BE2C (cell line): ENCODE measurements at regions not wholly inside any gene's neighbourhood (a gene's known extent, or its start where the extent isn't known, plus 50 kb on each side); places are given as distances from the start of the nearest gene placed in this dataset.

Source experiments
- DNase-seq: peaks from one replicate; pipeline ENCODE4 v3.0.0-alpha.2; 2020
- H3K27me3 ChIP-seq: fragments of 250-450 bp; sonication (Bioruptor Pico); 2 replicates; pipeline ENCODE4 v1.5.1; 2020; ENCODE audit warnings: mild to moderate bottlenecking
- H3K36me3 ChIP-seq: fragments of 250-450 bp; sonication (Bioruptor Pico); 2 replicates; pipeline ENCODE4 v1.5.1; 2020; ENCODE audit warnings: mild to moderate bottlenecking
- H3K4me1 ChIP-seq: fragments of 250-450 bp; sonication (Bioruptor Pico); 2 replicates; pipeline ENCODE4 v1.5.1; 2020
- H3K4me3 ChIP-seq: 2 replicates; pipeline ENCODE4 v1.5.1; 2011; ENCODE audit warnings: low read depth, low read length
- H3K9me3 ChIP-seq: fragments of 250-450 bp; sonication (Bioruptor Pico); 2 replicates; pipeline ENCODE4 v1.5.1; 2020
- CTCF ChIP-seq: IDR thresholded peaks from 2 replicates; pipeline ENCODE4 v1.5.1; 2012; ENCODE audit warnings: mild to moderate bottlenecking, low read depth, low read length

GRCh38 chr10:44824607-44825006 lies 86.5 kb upstream of the TMEM72 start:
- no peaks in the 10 kb centered on the region for H3K27me3 ChIP-seq
- H3K9me3 ChIP-seq = no peaks in the 10 kb centered on the region
- no peak for TF ChIP-seq CTCF
- H3K4me3 ChIP-seq = no peak overlapping the region
- no peak for DNase-seq
- H3K36me3 ChIP-seq = no peaks in the 10 kb centered on the region
- no peaks in the 10 kb centered on the region for H3K4me1 ChIP-seq

- Histone ChIP-seq H3K36me3 (no peaks in the 10 kb centered on the region), H3K27me3 (no peaks in the 10 kb centered on the region), H3K4me3 (no peak overlapping the region), H3K9me3 (no peaks in the 10 kb centered on the region), H3K4me1 (no peaks in the 10 kb centered on the region)
- DNase-seq = no peak
- no peak for TF ChIP-seq CTCF
These were observed 83.6 kb upstream of the TMEM72 start for GRCh38 chr10:44827431-44828006.

- Histone ChIP-seq H3K4me1 (no peaks in the 10 kb centered on the region), H3K9me3 (no peaks in the 10 kb centered on the region), H3K36me3 (no peaks in the 10 kb centered on the region), H3K4me3 (no peak overlapping the region), H3K27me3 (no peaks in the 10 kb centered on the region)
- no peak for TF ChIP-seq CTCF
- no peak for DNase-seq
These were observed 82.5 kb upstream of the TMEM72 start for GRCh38 chr10:44828508-44829142.

- Histone ChIP-seq H3K4me1 (no peaks in the 10 kb centered on the region), H3K9me3 (no peaks in the 10 kb centered on the region), H3K4me3 (no peak overlapping the region), H3K27me3 (no peaks in the 10 kb centered on the region), H3K36me3 (no peaks in the 10 kb centered on the region)
- DNase-seq = no peak
- TF ChIP-seq CTCF = no peak
These were observed 81.7 kb upstream of the TMEM72 start for GRCh38 chr10:44829426-44829825.

- no peak for TF ChIP-seq CTCF
- H3K4me3 ChIP-seq = no peak overlapping the region
- H3K36me3 ChIP-seq = no peaks in the 10 kb centered on the region
- H3K4me1 ChIP-seq = no peaks in the 10 kb centered on the region
- no peak for DNase-seq
- H3K27me3 ChIP-seq = no peaks in the 10 kb centered on the region
- H3K9me3 ChIP-seq = no peaks in the 10 kb centered on the region
These were observed 81.1 kb upstream of the TMEM72 start for GRCh38 chr10:44830022-44830421.

GRCh38 chr10:44831581-44831980 lies 79.6 kb upstream of the TMEM72 start:
- no peaks in the 10 kb centered on the region for H3K27me3 ChIP-seq
- H3K4me3 ChIP-seq = no peak overlapping the region
- no peak for TF ChIP-seq CTCF
- H3K4me1 ChIP-seq = no peaks in the 10 kb centered on the region
- no peak for DNase-seq
- H3K36me3 ChIP-seq = no peaks in the 10 kb centered on the region
- H3K9me3 ChIP-seq = no peaks in the 10 kb centered on the region
